GM18511 (cell line): ENCODE measurements at regions not wholly inside any gene's neighbourhood (a gene's known extent, or its start where the extent isn't known, plus 50 kb on each side); places are given as distances from the start of the nearest gene placed in this dataset.

Source experiments
- ATAC-seq: cut with Tn5 transposase; IDR thresholded peaks from one replicate; pipeline ENCODE4 v1.9.1; 2021; ENCODE audit warnings: mild to moderate bottlenecking, moderate library complexity; ENCODE audit not compliant: unreplicated experiment

DNA sequence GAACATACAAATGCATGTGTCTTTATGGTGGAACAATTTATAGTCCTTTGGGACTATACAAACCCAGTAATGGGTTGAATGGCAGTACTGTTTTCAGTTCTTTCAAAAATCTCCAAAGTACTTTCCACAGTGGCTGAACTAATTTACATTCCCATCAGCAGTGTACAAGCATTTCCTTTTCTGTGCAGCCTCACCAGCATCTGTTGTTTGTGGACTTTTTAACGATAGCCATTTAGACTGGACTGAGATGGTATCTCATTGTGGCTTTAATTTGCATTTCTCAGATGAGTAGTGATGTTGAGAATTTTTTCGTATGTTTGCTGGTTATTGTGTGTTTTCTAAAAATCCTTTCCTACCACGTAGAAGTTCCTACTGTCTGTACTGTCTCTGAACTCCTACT, 327.2 kb upstream of the ZFP64 start:
- no peak for ATAC-seq

DNA sequence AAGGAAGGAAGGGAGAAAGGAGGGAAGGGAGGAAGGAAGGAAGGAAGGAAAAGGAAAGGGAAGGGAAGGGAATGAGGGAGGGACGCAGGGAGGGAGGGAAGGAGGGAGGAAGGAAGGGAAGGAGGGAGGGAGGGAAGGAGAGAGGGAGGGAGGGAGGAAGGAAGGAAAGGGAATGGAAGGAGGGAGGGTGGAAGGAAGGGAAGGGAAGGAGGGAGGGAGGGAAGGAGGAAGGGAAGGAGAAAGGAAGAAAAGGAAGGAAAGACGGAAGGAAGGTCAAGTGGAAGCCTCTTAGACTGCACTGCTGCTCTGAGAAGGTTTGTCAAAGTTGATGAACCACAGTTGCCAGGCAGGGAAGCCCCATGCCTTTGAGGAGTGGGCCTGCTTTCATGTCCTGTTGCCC, 324.3 kb upstream of the ZFP64 start:
- no peak for ATAC-seq

DNA sequence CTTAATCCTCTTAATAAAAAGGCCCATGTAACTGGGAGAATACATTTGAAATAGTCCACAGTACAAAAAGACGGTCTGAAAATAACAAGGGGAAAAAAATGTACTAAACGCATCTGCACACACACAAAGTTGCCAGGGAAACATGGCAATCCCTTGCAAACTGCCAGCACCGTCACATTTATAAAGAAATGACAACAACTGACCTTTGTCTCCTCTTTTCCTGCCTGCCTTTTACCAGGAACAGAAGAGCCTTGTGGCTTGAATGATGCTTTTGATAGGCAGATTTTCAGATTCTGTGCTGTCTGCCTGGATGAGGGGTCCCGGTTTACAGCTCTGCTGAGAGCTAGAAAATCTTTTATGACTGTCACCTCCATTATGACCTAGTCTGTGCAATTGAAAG, 308.6 kb upstream of the ZFP64 start:
- ATAC-seq: no peak

DNA sequence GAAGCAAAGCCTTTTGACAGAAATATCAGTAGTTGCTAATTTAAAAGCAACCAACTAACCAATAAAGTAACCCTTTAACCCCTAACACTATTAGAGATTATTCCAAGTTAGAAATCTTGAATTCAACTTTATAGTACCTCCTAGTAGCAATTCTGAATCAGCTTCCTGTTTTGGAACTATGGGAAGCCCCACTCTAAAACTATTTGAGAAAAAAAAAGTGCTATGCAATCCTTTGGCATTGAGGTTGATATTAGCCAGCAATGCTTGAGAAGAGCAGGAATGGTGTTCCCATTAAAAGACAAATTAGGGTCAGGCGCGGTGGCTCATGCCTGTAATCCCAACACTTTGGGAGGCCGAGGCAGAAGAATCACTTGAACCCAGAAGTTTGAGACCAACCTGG, 306.2 kb upstream of the ZFP64 start:
- no peak for ATAC-seq

DNA sequence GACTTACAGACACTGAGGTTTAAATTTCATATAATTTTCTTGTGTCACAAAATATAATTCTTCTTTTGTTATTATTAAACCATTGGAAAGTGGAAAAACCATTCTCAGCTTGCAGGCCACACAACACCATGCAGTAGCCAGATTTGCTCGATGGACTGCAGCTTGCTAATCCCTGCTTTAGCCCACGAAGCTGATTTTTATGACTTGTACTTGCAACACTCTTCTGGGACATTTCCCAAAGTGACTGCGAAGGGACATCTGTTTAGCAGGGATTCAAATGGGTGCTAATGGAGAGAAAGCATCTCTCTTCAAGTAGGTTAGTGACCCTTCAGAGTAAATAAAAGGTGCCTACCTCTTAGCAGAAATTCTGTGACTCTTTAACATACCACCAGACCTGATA, 304.6 kb upstream of the ZFP64 start:
- ATAC-seq: no peak

DNA sequence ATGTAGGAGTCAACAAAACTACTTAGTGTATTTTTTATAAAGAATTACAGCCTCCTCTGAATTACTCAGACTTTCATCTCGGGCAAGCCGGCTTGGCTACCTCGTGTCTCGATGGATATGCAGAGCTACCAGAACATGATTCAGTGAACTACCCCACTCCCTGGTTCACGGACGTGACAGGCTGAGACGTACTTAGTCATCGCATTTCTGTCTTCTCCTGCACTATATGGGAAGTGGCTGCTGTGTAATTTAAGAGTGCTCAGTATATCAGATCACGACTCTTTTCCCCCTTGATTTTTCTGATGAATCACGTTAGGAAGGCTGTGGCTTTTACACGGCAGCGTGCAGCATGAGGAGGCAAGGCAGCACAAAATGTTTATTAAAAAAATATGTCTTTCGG, 302.7 kb upstream of the ZFP64 start:
- ATAC-seq: no peak

DNA sequence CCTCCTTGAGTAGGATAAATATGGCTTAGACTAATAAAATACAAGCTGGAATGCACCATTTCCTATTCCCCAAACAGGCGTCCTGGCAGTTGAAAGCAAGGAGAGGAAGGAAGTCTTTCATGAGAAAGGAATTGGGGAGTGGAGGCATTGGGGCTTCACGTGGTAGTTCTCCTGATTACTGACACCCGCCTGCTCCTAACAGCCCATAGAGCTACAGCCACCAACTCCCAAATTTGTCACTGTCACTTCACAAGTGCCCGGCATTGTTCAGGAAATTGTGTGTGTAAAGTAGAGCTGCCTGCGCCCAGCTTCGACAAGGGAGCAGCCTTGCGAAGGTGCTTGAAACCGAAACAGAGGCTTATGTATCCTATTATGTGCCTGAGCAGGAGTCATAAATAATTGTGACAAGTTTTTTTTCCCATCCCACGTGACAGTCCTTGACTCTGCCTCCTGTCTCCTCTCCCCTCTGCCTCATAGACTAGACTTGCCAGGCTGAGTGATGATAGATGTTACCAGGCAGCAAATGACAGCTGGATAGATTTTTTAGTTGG, 301.7 kb upstream of the ZFP64 start:
- ATAC-seq: no peak

DNA sequence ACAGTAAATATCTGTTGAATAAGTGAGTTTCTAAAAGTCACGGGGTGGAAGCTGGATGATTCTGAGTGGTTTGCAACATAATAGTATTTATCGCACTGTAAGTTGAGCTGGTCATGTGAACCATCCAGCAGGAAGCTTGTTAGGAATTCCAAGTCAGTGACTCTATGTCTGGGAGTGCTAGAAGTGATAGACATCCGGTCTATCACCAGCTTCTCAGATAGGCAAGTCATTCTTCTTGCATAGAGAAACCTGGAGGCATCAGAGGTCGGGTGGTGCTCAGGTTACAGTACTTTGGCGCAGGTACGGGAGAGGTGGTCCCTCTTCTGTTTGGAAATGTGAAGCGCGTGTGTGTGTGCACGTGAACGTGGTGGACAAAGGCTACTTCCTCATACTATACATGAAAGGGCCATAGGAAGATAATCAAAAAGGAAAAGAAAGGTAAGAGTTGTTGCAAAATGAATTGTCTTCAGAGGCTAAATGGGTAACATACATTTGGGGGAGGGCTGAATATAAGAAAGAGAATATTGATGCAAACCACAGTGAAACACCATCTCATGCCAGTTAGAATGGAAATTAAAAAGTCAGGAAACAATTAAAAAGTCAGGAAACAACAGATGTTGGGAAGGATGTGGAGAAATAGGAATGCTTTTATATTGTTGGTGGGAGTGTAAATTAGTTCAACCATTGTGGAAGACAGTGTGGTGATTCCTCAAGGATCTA, 299.3 kb upstream of the ZFP64 start:
- ATAC-seq: no peak

DNA sequence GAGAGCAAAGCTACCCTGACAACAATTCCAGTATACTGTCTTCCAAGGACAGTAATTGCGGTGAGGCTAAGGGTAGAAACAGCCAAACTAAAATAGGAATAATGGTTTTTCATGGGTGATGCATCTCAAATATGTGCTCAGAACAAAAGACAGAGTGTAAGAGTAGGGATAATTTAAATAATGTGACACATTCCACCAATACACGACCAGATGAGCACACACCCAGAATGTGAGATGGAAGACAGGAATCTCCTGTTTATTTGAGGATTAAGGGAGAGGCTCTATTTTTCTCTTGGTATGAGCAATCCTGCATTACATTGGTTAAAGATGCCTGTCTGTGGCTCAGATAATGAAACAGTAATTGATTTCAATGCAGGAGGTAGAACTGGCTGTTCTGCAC, 292.9 kb upstream of the ZFP64 start:
- ATAC-seq: no peak

DNA sequence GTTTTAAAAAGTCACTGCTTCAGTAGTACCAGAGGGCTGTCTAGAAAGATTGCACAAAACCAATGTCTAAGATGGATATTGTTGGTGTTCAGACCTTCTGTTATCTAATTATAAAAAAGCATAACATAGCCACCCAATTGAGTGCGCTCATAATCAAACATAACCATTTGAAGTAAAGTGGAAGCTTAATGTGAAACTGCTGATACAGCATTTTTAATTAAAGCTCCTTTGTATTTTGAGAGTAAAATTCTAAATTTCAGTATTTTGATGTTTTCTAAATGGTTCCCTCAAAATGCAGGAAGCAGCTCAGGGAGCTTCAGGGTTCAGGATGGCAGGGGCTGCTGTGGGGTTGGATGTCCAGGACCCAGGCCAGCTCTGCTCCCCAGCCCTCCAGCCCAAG, 291.8 kb upstream of the ZFP64 start:
- no peak for ATAC-seq

DNA sequence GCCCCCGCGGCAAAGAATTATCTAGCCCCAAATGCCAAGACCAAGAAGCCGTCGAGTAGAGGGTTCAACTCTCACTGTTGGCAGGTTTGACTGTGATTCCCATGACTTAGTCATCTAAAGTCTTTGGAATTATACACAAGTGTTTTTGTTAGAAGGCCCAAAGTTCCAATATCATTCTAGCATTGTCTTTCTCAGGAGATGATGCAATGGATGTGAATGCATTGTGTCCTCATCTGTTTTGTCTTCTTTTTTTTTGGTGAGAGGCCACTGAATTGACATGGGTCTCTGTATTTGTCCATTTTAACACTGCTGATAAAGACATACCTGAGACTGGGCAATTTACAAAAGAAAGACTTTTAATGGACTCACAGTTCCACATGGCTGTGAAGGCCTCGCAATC, 290.5 kb upstream of the ZFP64 start:
- ATAC-seq: no peak

DNA sequence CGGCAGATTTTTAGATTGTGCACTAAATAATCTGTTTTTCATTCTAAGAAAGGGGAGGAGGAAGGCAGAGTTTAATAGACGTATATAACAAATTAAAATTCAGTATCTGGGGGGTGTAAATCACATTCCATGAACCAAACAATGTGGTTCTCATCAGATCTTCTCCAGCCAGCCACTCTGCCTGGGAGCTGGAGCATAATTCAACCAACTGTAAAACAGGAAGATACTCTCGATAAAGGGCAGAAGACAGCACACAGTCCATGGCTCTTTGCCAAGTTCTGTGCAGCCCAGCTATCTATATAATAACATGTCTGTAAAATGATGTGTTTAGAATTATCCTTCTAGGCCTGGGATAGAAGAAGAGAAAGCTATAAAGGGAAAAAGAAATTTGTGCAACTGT, 289.9 kb upstream of the ZFP64 start:
- ATAC-seq: no peak

DNA sequence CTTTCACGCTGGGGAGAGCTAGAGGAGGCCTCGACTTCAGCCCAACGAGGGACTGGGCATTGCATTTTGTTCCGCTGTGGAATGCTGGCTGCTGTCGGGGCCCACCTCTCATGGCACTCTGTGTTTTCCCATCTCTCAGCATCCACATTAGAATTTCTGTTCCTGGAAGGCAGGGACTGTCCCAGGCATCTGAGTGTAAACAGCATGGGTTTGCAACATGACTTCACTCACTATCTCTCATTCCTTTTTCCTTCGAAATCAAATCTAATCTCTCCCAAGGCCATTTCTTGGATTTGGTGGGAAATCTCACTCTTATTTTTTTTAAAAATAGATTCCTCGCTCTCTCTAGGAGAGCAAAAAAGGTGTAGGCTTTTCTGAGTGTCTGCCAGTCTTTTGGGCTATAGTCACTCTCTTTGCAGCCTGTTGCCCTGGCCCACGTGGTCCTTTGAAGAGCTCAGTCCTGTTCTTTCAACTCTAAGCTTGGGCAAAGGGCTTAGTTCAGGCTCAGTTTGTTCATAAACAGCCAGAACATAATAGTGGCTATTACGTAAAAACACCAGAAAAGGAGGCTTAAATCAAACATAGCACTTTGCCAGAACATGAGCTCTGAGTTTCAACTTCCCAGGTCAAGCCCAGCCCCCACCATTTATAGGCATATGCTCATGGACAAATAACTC, 284.6 kb upstream of the ZFP64 start:
- ATAC-seq: no peak

DNA sequence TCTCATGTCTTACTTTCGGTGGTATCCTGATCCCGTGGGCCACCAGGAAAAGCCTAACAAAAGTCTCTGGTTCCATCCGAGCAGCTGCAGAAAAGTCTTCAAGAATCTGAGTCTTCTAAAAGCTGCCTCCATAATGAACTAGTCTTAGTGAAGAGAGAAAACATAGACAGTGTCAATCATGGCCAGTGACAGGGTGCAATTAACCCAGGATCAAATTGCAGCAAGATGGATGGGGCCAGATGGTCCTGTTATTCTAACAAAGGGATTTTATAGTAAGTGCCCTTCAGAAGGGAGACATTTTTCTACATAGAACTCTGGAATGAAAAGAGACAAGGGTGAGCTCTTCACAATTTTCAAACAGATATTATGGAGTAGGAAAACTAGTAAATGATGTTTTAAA, 281.6 kb upstream of the ZFP64 start:
- ATAC-seq: no peak

DNA sequence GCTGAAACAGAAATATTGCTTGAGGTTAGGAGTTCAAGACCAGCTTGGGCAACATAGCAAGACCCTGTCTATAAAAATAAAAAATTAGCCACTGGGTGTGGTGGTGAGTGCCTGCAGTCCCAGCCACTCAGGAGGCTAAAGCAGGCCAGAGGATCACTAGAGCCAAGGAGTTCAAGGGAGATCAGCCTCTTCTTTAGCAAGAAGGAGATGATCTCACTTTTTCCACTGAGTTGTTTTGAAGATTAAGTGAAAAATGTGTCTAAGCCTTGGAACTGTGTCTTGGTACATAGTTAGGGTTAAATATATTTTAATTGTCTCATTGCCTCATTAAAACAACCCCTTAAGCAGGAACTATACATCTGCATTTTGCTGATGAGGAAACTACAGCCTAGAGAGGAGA, 279.0 kb upstream of the ZFP64 start:
- ATAC-seq: no peak

DNA sequence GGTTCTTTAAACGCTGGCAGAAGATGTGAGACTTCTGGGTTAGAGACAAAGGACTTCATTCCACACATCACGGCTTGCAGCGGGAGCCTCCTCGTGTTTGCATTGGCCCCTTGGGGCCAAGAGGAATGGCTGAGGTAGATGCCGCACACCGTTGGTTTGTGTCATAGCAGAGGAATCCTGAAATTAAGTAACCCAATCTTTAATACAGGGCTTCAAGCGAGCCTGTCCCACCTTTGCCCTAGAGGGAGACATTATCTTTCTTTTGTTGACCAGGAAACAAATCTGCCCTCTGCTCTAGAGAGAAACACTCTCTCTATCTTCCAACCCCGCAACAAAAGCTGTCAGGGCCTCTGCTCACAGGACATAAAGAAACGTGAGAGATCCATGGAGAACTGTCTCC, 277.5 kb upstream of the ZFP64 start:
- ATAC-seq: no peak

DNA sequence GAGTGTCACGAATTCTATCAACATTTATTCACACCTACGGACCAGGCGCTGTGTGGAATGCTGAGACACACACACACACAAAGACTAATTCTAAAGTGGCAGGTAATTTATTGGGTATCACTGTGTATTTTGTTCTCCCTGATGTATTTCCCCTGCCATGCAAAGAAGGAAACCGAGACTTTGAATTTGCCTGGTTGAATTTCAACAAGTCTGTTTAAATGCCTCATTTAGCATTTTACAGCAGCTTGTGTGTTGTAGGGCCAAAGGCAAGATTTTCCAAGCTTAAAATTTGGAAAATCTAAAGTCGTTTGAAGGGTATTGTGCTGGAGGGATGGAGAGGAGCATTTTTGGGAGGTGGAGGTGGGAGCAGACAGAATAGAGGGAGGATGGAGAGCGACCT, 274.4 kb upstream of the ZFP64 start:
- ATAC-seq: no peak

DNA sequence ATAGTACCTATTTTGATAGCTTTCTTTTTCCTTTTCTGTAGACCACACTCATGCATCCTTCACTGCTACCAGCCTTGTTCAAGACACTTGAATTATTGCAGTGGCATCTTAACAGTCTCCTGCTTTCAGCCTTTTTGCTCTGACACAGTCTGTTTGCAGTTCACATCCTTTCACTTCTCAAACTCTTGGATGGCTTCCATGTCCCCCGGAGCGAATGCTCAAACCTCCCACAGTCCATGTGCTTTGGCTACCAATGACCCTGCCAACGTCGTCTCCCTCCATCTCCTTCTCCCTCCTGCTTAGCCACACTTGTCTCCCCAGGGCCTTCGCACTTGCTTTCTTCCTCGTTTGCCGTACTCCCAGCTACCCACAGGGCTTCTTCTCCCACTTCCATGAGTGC, 270.0 kb upstream of the ZFP64 start:
- no peak for ATAC-seq

DNA sequence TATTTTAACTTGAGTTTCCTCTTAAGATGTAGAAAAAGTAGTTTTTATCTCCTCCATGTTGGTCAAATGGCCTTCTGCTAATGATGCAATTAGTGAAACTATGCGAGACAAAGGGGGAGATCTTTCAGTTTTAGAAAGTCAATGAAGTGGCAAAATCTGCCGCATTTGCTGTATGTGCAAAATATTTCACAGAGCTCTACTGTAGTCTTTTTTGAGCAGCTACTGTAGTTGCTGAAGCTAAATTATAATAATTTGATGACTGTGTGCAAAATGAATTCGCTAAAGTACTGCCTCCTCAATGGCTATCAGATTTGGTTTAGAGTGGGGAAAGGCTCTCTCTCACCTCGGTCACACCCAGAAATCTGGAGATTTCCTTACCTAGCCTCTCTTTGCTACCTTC, 267.6 kb upstream of the ZFP64 start:
- ATAC-seq: no peak

DNA sequence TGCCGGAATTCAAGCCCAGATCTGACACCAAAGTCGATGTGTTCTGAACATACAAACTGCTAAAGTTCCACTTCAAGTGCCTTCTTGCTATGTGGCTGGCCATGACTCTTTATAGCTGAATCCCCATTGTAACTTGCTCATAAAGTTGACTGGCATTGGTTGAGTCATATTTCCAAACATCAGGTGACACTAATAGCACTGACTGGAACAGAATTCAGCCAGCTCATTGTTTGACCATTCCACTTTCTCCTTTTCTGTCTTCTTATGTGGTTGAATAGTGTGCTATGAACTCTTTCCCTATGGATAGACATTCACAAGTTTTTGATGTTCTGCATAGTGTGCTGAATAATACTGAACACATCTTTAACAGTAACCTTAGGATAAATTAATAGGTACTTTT, 266.2 kb upstream of the ZFP64 start:
- ATAC-seq: no peak

DNA sequence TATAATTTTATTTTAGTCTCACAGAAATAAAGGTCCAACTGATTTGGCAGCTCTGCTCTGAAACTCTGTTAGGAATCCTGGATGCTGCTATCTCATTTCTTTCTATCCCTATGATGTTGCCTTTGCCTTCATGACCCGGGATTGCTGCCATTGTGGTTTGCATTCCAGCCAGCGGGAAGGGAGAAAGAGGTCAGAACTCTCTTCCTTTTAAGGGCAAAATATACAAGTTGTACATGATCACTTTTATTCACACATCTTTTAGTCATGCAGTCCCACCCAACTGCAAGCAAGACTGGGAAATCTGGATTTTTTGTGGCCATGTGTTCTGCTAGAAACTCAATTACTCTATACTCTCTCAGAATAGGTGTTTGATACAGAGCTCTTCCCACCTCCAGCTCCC, 263.1 kb upstream of the ZFP64 start:
- no peak for ATAC-seq

DNA sequence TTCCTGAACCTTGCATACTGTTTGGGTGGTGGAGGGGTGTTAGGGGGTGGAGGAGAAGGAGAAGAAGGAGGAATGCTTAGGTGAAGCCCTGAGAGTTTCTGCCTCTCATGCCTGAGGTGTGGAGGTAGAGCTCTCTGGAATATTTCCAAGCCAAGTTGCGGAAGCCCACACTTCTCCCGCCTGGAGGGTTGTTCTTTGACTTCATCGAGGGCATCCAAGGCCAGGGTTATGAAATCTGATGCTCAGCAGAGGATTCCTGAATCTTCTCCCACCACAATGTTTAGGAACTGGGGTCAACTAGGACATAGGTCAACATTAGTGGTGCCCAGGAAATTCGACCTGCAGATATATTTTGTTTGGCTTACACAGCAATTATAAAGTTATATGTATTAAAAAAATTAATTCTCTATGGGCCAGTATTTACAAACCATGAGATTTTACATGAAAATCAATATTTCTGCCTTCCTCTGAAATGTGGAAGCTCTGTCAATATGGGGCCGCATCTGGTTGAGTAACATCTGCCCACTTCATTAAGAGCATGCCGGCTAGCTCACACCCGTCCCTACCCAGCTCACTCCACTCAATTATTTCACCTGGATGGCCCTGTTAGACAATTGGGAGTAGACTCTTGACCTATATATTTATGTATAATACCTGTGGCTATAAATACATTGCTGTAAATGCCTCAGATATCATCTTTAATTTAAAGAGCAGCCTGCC, 257.1 kb upstream of the ZFP64 start:
- ATAC-seq: no peak
